Gastrocnemius medialis (tissue), 4 donors: ENCODE measurements at regions not wholly inside any gene's neighbourhood (a gene's known extent, or its start where the extent isn't known, plus 50 kb on each side); places are given as distances from the start of the nearest gene placed in this dataset.

Experiments
- ATAC-seq, 2 donors: fragments of 150-250 bp; one replicate each; pipeline ENCODE4 v1.9.1; 2016
- DNase-seq, 2 donors: peaks; one replicate each; pipeline ENCODE4 v3.0.0-alpha.2; 2019
- H3K27ac ChIP-seq, 4 donors: fragments of 200-600 bp; sonication (generic); 1 replicate in 1 of 4; 2 replicates in 3 of 4; pipeline ENCODE4 v1.5.1; 2016 to 2018; ENCODE audit warnings: mild to moderate bottlenecking in 2 of 4, moderate library complexity in 1 of 4
- H3K27me3 ChIP-seq, 3 donors: fragments of 200-600 bp; sonication (generic) in 2 of 3; 1 replicate in 1 of 3; 2 replicates in 2 of 3; pipeline versions ENCODE4 v1.5.1 to v1.6.0; 2016 to 2019; ENCODE audit warnings: mild to moderate bottlenecking in 1 of 3, moderate library complexity in 1 of 3
- H3K36me3 ChIP-seq, 2 donors: fragments of 200-600 bp; sonication (generic) in 1 of 2; one replicate each; pipeline ENCODE4 v1.5.1; 2017 to 2018
- H3K4me1 ChIP-seq, 2 donors: fragments of 200-600 bp; sonication (generic) in 1 of 2; one replicate each; pipeline ENCODE4 v1.5.1; 2016 to 2017; ENCODE audit warnings: mild to moderate bottlenecking in 2 of 2
- H3K4me3 ChIP-seq, 4 donors: fragments of 200-600 bp; sonication (generic) in 3 of 4; 1 replicate in 1 of 4; 2 replicates in 3 of 4; pipeline ENCODE4 v1.5.1; 2016 to 2019; ENCODE audit warnings: mild to moderate bottlenecking in 2 of 4
- H3K9me3 ChIP-seq, 3 donors: fragments of 200-600 bp; sonication (generic) in 2 of 3; 1 replicate in 1 of 3; 2 replicates in 2 of 3; pipeline ENCODE4 v1.5.1; 2016 to 2019
- CTCF ChIP-seq, 5 experiments: fragments of 450-650 bp in 3 of 5; fragments of 200-600 bp in 2 of 5; sonication (generic) in 2 of 5; IDR thresholded peaks in 4 of 5; conservative IDR thresholded peaks in 1 of 5; 1 replicate in 4 of 5; 2 replicates in 1 of 5; pipeline ENCODE4 v1.5.1; 2016 to 2019; ENCODE audit warnings: antibody characterized with exemption in 5 of 5, mild to moderate bottlenecking in 3 of 5, moderate library complexity in 3 of 5
- POLR2A ChIP-seq, 2 donors: fragments of 450-650 bp; IDR thresholded peaks; one replicate each; pipeline ENCODE4 v1.6.1; 2017; ENCODE audit warnings: antibody characterized with exemption in 2 of 2, mild to moderate bottlenecking in 2 of 2, moderate library complexity in 2 of 2
- in situ Hi-C, 4 donors: fragments of 200-750 bp; cut with MboI; loops; one replicate each; pipeline versions ENCODE4 v1.15.0 to v1.8.0; 2017; ENCODE audit warnings: low sequenced_read_pairs in 4 of 4
- intact Hi-C: fragments of 100-400 bp; cut with DNase I; formaldehyde crosslinking; loops from one replicate; pipeline ENCODE4 v1.15.1; 2023; ENCODE audit warnings: low total_unique reads

GRCh38 chr3:31079689-31080088 lies 185.2 kb upstream of the GADL1 start:
- no peaks in the 10 kb centered on the region for H3K36me3 ChIP-seq
- no peaks in the 10 kb centered on the region for H3K9me3 ChIP-seq
- in situ Hi-C loops (no loop called here), intact Hi-C loops (no loop called here)
- no peaks in the 10 kb centered on the region for H3K27me3 ChIP-seq
- no peak overlapping the region for H3K27ac ChIP-seq
- DNase-seq (no peak), ATAC-seq (no peak)
- no peak overlapping the region for H3K4me3 ChIP-seq
- no peaks in the 10 kb centered on the region for H3K4me1 ChIP-seq
- TF ChIP-seq CTCF (IDR thresholded peaks at IDR 0.05 in 4 of 5, conservative IDR thresholded peaks at IDR 0.05 in 1 of 5) (no peak), POLR2A (IDR thresholded peaks at IDR 0.05) (no peak)

- Histone ChIP-seq H3K36me3 (no peaks in the 10 kb centered on the region), H3K4me1 (no peaks in the 10 kb centered on the region), H3K9me3 (no peaks in the 10 kb centered on the region), H3K4me3 (no peak overlapping the region), H3K27ac (no peak overlapping the region), H3K27me3 (no peaks in the 10 kb centered on the region)
- DNase-seq (no peak), ATAC-seq (no peak)
- in situ Hi-C loops (no loop called here), intact Hi-C loops (no loop called here)
- TF ChIP-seq POLR2A (IDR thresholded peaks at IDR 0.05) (no peak), CTCF (IDR thresholded peaks at IDR 0.05 in 4 of 5, conservative IDR thresholded peaks at IDR 0.05 in 1 of 5) (no peak)
Measured at GRCh38 chr3:31081018-31081662, 186.7 kb upstream of the GADL1 start.

GRCh38 chr3:31086148-31086547 lies 191.7 kb upstream of the GADL1 start:
- ATAC-seq (no peak), DNase-seq (no peak)
- intact Hi-C loops: no loop called here
- TF ChIP-seq POLR2A (IDR thresholded peaks at IDR 0.05): no peak
- Histone ChIP-seq H3K4me3 (no peak overlapping the region), H3K4me1 (peaks cover 6 to 7% of the 10 kb centered on the region in 2 donors), H3K27me3 (no peaks in the 10 kb centered on the region), H3K27ac (no peak overlapping the region), H3K9me3 (no peaks in the 10 kb centered on the region), H3K36me3 (no peaks in the 10 kb centered on the region)
- in situ Hi-C loops: no loop called here

- TF ChIP-seq POLR2A (IDR thresholded peaks at IDR 0.05) (no peak), CTCF (IDR thresholded peaks at IDR 0.05 in 4 of 5, conservative IDR thresholded peaks at IDR 0.05 in 1 of 5) (no peak)
- no peaks in the 10 kb centered on the region for H3K27me3 ChIP-seq
- H3K4me1 ChIP-seq: peaks cover 6 to 7% of the 10 kb centered on the region in 2 donors
- no peak overlapping the region for H3K4me3 ChIP-seq
- no peaks in the 10 kb centered on the region for H3K9me3 ChIP-seq
- in situ Hi-C loops (no loop called here), intact Hi-C loops (no loop called here)
- ATAC-seq (peak in 1 of 2 donors; percentile 50), DNase-seq (no peak)
- no peak overlapping the region for H3K27ac ChIP-seq
- no peaks in the 10 kb centered on the region for H3K36me3 ChIP-seq
Measured at GRCh38 chr3:31086698-31087097, 192.2 kb upstream of the GADL1 start.

- in situ Hi-C loops: no loop called here
- no peak for TF ChIP-seq POLR2A (IDR thresholded peaks at IDR 0.05)
- TF ChIP-seq CTCF (IDR thresholded peaks at IDR 0.05 in 4 of 5, conservative IDR thresholded peaks at IDR 0.05 in 1 of 5): no peak
- no peak for DNase-seq
Measured at GRCh38 chr3:31091748-31092147, 197.3 kb upstream of the GADL1 start.

More at GRCh38 chr3:31091748-31092147, 197.3 kb upstream of the GADL1 start:
- Histone ChIP-seq H3K4me3 (no peak overlapping the region), H3K4me1 (peaks cover 14 to 21% of the 10 kb centered on the region in 2 donors), H3K27ac (no peak overlapping the region), H3K27me3 (no peaks in the 10 kb centered on the region), H3K36me3 (no peaks in the 10 kb centered on the region), H3K9me3 (no peaks in the 10 kb centered on the region)
- intact Hi-C loops: no loop called here
- no peak for ATAC-seq
